ENCODE measurements at regions not wholly inside any gene's neighbourhood (a gene's known extent, or its start where the extent isn't known, plus 50 kb on each side); places are given as distances from the start of the nearest gene placed in this dataset.

GRCh38 chr6:41451515-41452163, 94.5 kb upstream of the FOXP4 start:
- DNase-seq = no peak

GRCh38 chr6:41452763-41453162, 93.4 kb upstream of the FOXP4 start:
- DNase-seq = no peak

- DNase-seq = no peak
These were observed 92.9 kb upstream of the FOXP4 start for GRCh38 chr6:41453244-41453643.

GRCh38 chr6:41454189-41454789, 91.9 kb upstream of the FOXP4 start:
- DNase-seq = no peak

GRCh38 chr6:41455410-41455809, 90.8 kb upstream of the FOXP4 start:
- DNase-seq = no peak

- no peak for DNase-seq
These were observed 90.4 kb upstream of the FOXP4 start for GRCh38 chr6:41455818-41456217.

- DNase-seq = no peak
These were observed 88.9 kb upstream of the FOXP4 start for GRCh38 chr6:41457303-41457670.

- DNase-seq = no peak
These were observed 86.4 kb upstream of the FOXP4 start for GRCh38 chr6:41459738-41460137.

- DNase-seq = peak; percentile 6
These were observed 85.3 kb upstream of the FOXP4 start for GRCh38 chr6:41460742-41461336.

GRCh38 chr6:41462033-41462432, 84.1 kb upstream of the FOXP4 start:
- no peak for DNase-seq

- DNase-seq = peak; percentile 71
These were observed 82.9 kb upstream of the FOXP4 start for GRCh38 chr6:41463062-41463930.

GRCh38 chr6:41464019-41464418, 82.2 kb upstream of the FOXP4 start:
- no peak for DNase-seq

GRCh38 chr6:41464481-41464880, 81.7 kb upstream of the FOXP4 start:
- no peak for DNase-seq

- peak; percentile 68 for DNase-seq
These were observed 79.7 kb upstream of the FOXP4 start for GRCh38 chr6:41466437-41466990.

GRCh38 chr6:41467061-41467460, 79.1 kb upstream of the FOXP4 start:
- DNase-seq = no peak

GRCh38 chr6:41467627-41468404, 78.4 kb upstream of the FOXP4 start:
- DNase-seq = no peak

GRCh38 chr6:41469156-41470028, 76.8 kb upstream of the FOXP4 start:
- DNase-seq = no peak

GRCh38 chr6:41470029-41470330, 76.2 kb upstream of the FOXP4 start:
- no peak for DNase-seq

- peak; percentile 69 for DNase-seq
These were observed 75.7 kb upstream of the FOXP4 start for GRCh38 chr6:41470331-41471063.

GRCh38 chr6:41471064-41471895, 74.9 kb upstream of the FOXP4 start:
- no peak for DNase-seq
